Upper lobe of left lung (tissue), 4 donors: ENCODE measurements at regions not wholly inside any gene's neighbourhood (a gene's known extent, or its start where the extent isn't known, plus 50 kb on each side); places are given as distances from the start of the nearest gene placed in this dataset.

Experiments used
- CTCF ChIP-seq, 6 experiments: fragments of 450-650 bp in 4 of 6; fragments of 200-600 bp in 2 of 6; sonication (generic) in 2 of 6; IDR thresholded peaks; one replicate each; pipeline ENCODE4 v1.5.1; 2016 to 2019; ENCODE audit warnings: antibody characterized with exemption in 6 of 6
- EP300 ChIP-seq, 4 donors: sonication (generic); formaldehyde crosslinking; IDR thresholded peaks; one replicate each; pipeline ENCODE4 v1.5.1; 2017; ENCODE audit warnings: antibody characterized with exemption in 4 of 4, control low read depth in 2 of 4
- POLR2A ChIP-seq, 4 donors: fragments of 450-650 bp; IDR thresholded peaks; one replicate each; pipeline ENCODE4 v1.5.1; 2016 to 2017; ENCODE audit warnings: antibody characterized with exemption in 4 of 4, mild to moderate bottlenecking in 2 of 4

GRCh38 chr3:156770699-156771414 is 55.3 kb upstream of the LEKR1 start:
- no peak for TF ChIP-seq POLR2A (IDR thresholded peaks at IDR 0.05)
- no peak for TF ChIP-seq CTCF (IDR thresholded peaks at IDR 0.05)
- no peak for TF ChIP-seq EP300 (IDR thresholded peaks at IDR 0.05)
